Ishikawa (cell line): ENCODE measurements at regions not wholly inside any gene's neighbourhood (a gene's known extent, or its start where the extent isn't known, plus 50 kb on each side); places are given as distances from the start of the nearest gene placed in this dataset.

ENCODE experiments used
- EP300 ChIP-seq: IDR thresholded peaks from 2 replicates; pipeline ENCODE4 v1.6.1; 2012; ENCODE audit warnings: borderline replicate concordance
- MAX ChIP-seq: IDR thresholded peaks from 2 replicates; pipeline ENCODE4 v1.6.1; 2012
- NFIC ChIP-seq: IDR thresholded peaks from 2 replicates; pipeline ENCODE4 v1.6.1; 2012
- RAD21 ChIP-seq: IDR thresholded peaks from 2 replicates; pipeline ENCODE4 v1.6.1; 2012; ENCODE audit warnings: low read depth
- REST ChIP-seq: IDR thresholded peaks from 2 replicates; pipeline ENCODE4 v1.6.1; 2012; ENCODE audit warnings: low read depth, mild to moderate bottlenecking
- USF1 ChIP-seq: IDR thresholded peaks from 2 replicates; pipeline ENCODE4 v1.6.1; 2012
- ZBTB7A ChIP-seq: IDR thresholded peaks from 2 replicates; pipeline ENCODE4 v1.6.1; 2012; ENCODE audit warnings: low read depth

- TF ChIP-seq RAD21 (no peak), NFIC (no peak), EP300 (no peak), REST (no peak), ZBTB7A (no peak), USF1 (no peak), MAX (no peak)
Measured at GRCh38 chr5:68384936-68385594, 169.5 kb downstream of the PIK3R1 start.
